Suprapubic skin (tissue), 4 donors: ENCODE measurements at regions not wholly inside any gene's neighbourhood (a gene's known extent, or its start where the extent isn't known, plus 50 kb on each side); places are given as distances from the start of the nearest gene placed in this dataset.

Experiments used
- DNase-seq, 2 donors: peaks; one replicate each; pipeline ENCODE4 v3.0.0-alpha.2; 2019; ENCODE audit warnings: low spot score in 2 of 2
- H3K27ac ChIP-seq: fragments of 200-600 bp; sonication (generic); one replicate; pipeline ENCODE4 v1.5.1; 2019
- H3K27me3 ChIP-seq: fragments of 200-600 bp; sonication (generic); one replicate; pipeline ENCODE4 v1.5.1; 2019
- H3K36me3 ChIP-seq: fragments of 200-600 bp; sonication (generic); one replicate; pipeline ENCODE4 v1.5.1; 2019
- H3K4me1 ChIP-seq: fragments of 200-600 bp; sonication (generic); one replicate; pipeline ENCODE4 v1.5.1; 2019
- H3K4me3 ChIP-seq: fragments of 200-600 bp; sonication (generic); one replicate; pipeline ENCODE4 v1.5.1; 2019; ENCODE audit warnings: mild to moderate bottlenecking
- H3K9me3 ChIP-seq: fragments of 200-600 bp; sonication (generic); one replicate; pipeline ENCODE4 v1.5.1; 2019
- EP300 ChIP-seq: sonication (generic); formaldehyde crosslinking; IDR thresholded peaks from one replicate; pipeline ENCODE4 v1.6.1; 2017; ENCODE audit warnings: antibody characterized with exemption
- POLR2A ChIP-seq, 2 donors: fragments of 450-650 bp; IDR thresholded peaks; one replicate each; pipeline ENCODE4 v1.6.1; 2017; ENCODE audit warnings: antibody characterized with exemption in 2 of 2, mild to moderate bottlenecking in 2 of 2, moderate library complexity in 2 of 2
- POLR2AphosphoS5 ChIP-seq, 3 donors: sonication (generic); formaldehyde crosslinking; IDR thresholded peaks; one replicate each; pipeline ENCODE4 v1.6.1; 2017; ENCODE audit warnings: antibody characterized with exemption in 3 of 3
- whole genome bisulfite sequencing: methylation state at CpG from one replicate; pipeline ENCODE4 v1.1.5; 2018; 5-methylcytosine and 5-hydroxymethylcytosine counted together
- TF ChIP-seq, protein P1 (sequence below), 2 donors: fragments of 200-600 bp in 1 of 2; fragments of 450-650 bp in 1 of 2; sonication (generic) in 1 of 2; IDR thresholded peaks; one replicate each; pipeline ENCODE4 v1.5.1; 2016 to 2019; ENCODE audit warnings: antibody characterized with exemption in 2 of 2, mild to moderate bottlenecking in 1 of 2, moderate library complexity in 1 of 2

DNA sequence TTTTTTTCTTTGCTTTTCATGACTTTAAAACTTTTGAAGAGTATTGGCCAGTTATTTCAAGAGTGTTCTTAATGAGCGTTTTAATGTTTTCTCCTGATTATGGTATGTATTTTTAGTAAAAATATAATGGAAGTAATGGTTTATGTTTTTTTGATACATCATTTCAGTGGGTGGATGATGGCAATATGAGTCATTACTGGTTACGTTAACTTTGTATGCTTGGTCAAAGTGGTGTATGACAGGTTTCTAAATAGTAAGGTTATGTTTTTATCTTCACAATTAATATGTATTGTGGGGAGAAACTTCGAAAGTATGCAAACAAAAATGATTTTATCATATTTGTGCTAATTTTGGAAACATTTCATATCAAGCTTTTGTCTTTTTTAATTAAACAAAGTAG lies 176.7 kb upstream of the PRDM9 start:
- DNase-seq, result no peak
- 79% methylated on average over 3 of the region's 3 CpGs for WGBS
- TF ChIP-seq, protein P1, sequence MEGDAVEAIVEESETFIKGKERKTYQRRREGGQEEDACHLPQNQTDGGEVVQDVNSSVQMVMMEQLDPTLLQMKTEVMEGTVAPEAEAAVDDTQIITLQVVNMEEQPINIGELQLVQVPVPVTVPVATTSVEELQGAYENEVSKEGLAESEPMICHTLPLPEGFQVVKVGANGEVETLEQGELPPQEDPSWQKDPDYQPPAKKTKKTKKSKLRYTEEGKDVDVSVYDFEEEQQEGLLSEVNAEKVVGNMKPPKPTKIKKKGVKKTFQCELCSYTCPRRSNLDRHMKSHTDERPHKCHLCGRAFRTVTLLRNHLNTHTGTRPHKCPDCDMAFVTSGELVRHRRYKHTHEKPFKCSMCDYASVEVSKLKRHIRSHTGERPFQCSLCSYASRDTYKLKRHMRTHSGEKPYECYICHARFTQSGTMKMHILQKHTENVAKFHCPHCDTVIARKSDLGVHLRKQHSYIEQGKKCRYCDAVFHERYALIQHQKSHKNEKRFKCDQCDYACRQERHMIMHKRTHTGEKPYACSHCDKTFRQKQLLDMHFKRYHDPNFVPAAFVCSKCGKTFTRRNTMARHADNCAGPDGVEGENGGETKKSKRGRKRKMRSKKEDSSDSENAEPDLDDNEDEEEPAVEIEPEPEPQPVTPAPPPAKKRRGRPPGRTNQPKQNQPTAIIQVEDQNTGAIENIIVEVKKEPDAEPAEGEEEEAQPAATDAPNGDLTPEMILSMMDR (IDR thresholded peaks at IDR 0.05), result no peak
- TF ChIP-seq POLR2A (IDR thresholded peaks at IDR 0.05) (no peak), POLR2AphosphoS5 (IDR thresholded peaks at IDR 0.05) (no peak), EP300 (no peak)

DNA sequence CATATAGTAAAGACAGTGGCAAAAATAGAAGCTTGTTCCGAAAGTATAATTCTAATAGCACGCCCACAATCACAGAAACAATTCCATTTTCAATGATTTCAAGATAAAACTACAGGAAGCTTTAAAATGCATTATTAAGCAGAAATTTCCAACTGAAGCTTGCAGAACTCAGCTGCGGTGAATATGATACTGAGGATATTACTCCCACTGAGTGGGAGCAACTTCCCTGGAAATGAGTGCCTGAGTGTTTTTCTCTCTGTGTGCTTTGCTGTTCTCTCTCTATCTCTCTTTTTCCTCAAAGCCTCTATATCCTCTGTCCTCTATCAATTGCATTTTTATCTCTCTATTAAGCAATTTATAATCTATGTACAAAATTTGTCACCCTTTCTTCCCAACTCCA lies 187.5 kb upstream of the PRDM9 start:
- 86% methylated on average over 3 of the region's 3 CpGs for WGBS

More for the DNA sequence above, 176.7 kb upstream of the PRDM9 start:
- Histone ChIP-seq H3K4me1 (no peaks in the 10 kb centered on the region), H3K9me3 (no peaks in the 10 kb centered on the region), H3K27me3 (no peaks in the 10 kb centered on the region), H3K36me3 (no peaks in the 10 kb centered on the region), H3K4me3 (no peak overlapping the region), H3K27ac (no peak overlapping the region)

GRCh38 chr5:23318960-23319359 lies 188.4 kb upstream of the PRDM9 start:
- H3K27me3 ChIP-seq, result no peaks in the 10 kb centered on the region
- TF ChIP-seq EP300, result no peak
- TF ChIP-seq, protein P1 (IDR thresholded peaks at IDR 0.05), result no peak
- H3K36me3 ChIP-seq, result no peaks in the 10 kb centered on the region
- no peaks in the 10 kb centered on the region for H3K9me3 ChIP-seq
- H3K4me1 ChIP-seq, result no peaks in the 10 kb centered on the region
- DNase-seq, result no peak
- no peak overlapping the region for H3K4me3 ChIP-seq
- H3K27ac ChIP-seq, result no peak overlapping the region
- 49% methylated on average over 2 of the region's 2 CpGs for WGBS

More for the DNA sequence above, 187.5 kb upstream of the PRDM9 start:
- TF ChIP-seq POLR2A (IDR thresholded peaks at IDR 0.05) (no peak), EP300 (no peak), POLR2AphosphoS5 (IDR thresholded peaks at IDR 0.05) (no peak)
- TF ChIP-seq, protein P1 (IDR thresholded peaks at IDR 0.05), result no peak
- Histone ChIP-seq H3K4me3 (no peak overlapping the region), H3K9me3 (no peaks in the 10 kb centered on the region), H3K36me3 (no peaks in the 10 kb centered on the region), H3K27me3 (no peaks in the 10 kb centered on the region), H3K27ac (no peak overlapping the region), H3K4me1 (no peaks in the 10 kb centered on the region)
- no peak for DNase-seq

DNA sequence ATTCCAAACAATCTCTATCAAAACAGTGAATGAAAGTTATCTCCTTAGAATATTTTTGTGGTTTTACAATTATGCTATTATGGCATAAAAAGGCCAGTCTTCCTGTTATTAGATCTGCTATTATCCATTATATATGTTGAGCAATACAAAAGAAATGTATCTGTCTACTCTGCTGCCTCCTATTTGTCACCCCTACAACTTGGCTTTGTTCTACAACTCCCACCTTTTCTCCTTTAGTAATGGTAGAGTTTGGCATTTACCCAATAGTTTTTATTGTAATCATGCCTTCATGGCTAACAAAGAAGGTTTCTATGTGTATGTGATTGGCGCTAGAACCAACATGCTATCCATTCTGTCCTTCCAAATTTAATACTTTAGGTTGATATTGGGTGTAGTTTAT lies 189.2 kb upstream of the PRDM9 start:
- no peaks in the 10 kb centered on the region for H3K36me3 ChIP-seq
- H3K9me3 ChIP-seq, result no peaks in the 10 kb centered on the region
- no peak for TF ChIP-seq POLR2A (IDR thresholded peaks at IDR 0.05)
- TF ChIP-seq POLR2AphosphoS5 (IDR thresholded peaks at IDR 0.05), result no peak
- TF ChIP-seq EP300, result no peak
- TF ChIP-seq, protein P1 (IDR thresholded peaks at IDR 0.05), result no peak
- H3K27me3 ChIP-seq, result no peaks in the 10 kb centered on the region
- H3K4me3 ChIP-seq, result no peak overlapping the region
- no peaks in the 10 kb centered on the region for H3K4me1 ChIP-seq
- DNase-seq, result no peak
- WGBS, result 86% methylated on average over 1 of the region's 1 CpG
- no peak overlapping the region for H3K27ac ChIP-seq

GRCh38 chr5:23316060-23316591 lies 191.3 kb upstream of the PRDM9 start:
- Histone ChIP-seq H3K9me3 (no peaks in the 10 kb centered on the region), H3K4me3 (no peak overlapping the region), H3K27me3 (no peaks in the 10 kb centered on the region), H3K4me1 (no peaks in the 10 kb centered on the region), H3K36me3 (no peaks in the 10 kb centered on the region), H3K27ac (no peak overlapping the region)
- TF ChIP-seq EP300 (no peak), POLR2AphosphoS5 (IDR thresholded peaks at IDR 0.05) (no peak), POLR2A (IDR thresholded peaks at IDR 0.05) (no peak)
- TF ChIP-seq, protein P1 (IDR thresholded peaks at IDR 0.05), result no peak
- DNase-seq, result no peak
- 19% methylated on average over 1 of the region's 1 CpG for WGBS
